WTC11 (cell line): ENCODE measurements at regions not wholly inside any gene's neighbourhood (a gene's known extent, or its start where the extent isn't known, plus 50 kb on each side); places are given as distances from the start of the nearest gene placed in this dataset.

ENCODE experiments used
- NFYB ChIP-seq: sonication (generic); formaldehyde crosslinking; conservative IDR thresholded peaks from 2 replicates; pipeline ENCODE4 v1.8.0; 2022; ENCODE audit warnings: low read depth, missing genetic modification reagents
- TF ChIP-seq, protein P1 (sequence below): fragments of 200-600 bp; IDR thresholded peaks from 2 replicates; pipeline ENCODE4 v1.8.0; 2022; ENCODE audit warnings: antibody characterized with exemption
- TF ChIP-seq, protein P2 (sequence below): sonication (generic); formaldehyde crosslinking; IDR thresholded peaks from 2 replicates; pipeline ENCODE4 v1.8.0; 2022; ENCODE audit warnings: mild to moderate bottlenecking, missing genetic modification reagents

DNA sequence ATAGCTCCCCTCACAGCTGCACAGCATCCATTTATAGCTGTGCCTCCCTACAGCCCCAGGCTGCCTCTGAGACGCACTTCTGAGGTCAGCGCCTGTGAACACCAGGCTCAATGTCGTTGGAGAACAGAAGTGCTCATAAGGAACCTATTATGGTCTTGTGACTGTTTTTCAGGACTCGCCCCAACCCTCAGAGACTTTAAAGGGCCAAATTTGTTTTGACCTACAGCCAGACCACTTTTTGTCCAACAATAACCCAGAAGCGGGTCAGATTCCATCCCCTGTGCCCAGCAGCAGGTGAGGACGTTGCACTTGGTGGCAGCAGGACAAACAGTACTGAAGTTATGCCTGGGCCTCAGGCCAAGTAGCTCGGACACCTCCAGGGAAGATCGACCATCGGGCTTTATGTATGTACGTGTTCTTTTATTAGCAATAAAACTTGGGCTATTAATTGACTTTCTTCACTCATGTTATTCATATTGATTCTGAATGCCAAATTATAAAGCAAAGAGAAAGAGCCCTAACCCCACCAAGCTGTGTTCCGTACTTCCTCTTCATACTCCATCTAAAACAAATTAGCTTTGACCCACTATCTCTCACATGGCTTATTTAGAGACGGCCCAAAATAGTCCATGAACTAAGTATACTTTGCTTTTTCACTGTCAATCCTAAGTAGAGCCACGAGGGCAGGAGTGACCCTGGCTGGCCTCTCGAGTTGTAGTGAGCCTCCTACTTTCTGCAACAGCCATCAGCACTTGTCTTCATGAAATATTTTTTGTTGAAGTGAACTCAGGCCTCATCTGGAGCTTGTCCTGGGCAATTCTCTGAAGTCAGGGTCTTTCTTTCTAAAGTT is 92.3 kb upstream of the PAX6 start:
- TF ChIP-seq, protein P1, sequence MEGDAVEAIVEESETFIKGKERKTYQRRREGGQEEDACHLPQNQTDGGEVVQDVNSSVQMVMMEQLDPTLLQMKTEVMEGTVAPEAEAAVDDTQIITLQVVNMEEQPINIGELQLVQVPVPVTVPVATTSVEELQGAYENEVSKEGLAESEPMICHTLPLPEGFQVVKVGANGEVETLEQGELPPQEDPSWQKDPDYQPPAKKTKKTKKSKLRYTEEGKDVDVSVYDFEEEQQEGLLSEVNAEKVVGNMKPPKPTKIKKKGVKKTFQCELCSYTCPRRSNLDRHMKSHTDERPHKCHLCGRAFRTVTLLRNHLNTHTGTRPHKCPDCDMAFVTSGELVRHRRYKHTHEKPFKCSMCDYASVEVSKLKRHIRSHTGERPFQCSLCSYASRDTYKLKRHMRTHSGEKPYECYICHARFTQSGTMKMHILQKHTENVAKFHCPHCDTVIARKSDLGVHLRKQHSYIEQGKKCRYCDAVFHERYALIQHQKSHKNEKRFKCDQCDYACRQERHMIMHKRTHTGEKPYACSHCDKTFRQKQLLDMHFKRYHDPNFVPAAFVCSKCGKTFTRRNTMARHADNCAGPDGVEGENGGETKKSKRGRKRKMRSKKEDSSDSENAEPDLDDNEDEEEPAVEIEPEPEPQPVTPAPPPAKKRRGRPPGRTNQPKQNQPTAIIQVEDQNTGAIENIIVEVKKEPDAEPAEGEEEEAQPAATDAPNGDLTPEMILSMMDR = no peak
- no peak for TF ChIP-seq NFYB (CRISPR knock-in tag)
- TF ChIP-seq, protein P2, sequence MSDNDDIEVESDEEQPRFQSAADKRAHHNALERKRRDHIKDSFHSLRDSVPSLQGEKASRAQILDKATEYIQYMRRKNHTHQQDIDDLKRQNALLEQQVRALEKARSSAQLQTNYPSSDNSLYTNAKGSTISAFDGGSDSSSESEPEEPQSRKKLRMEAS (CRISPR knock-in tag) = no peak
